A673 (cell line): ENCODE measurements at regions not wholly inside any gene's neighbourhood (a gene's known extent, or its start where the extent isn't known, plus 50 kb on each side); places are given as distances from the start of the nearest gene placed in this dataset.

ENCODE experiments used
- EZH2 ChIP-seq: fragments of 200-600 bp; sonication (generic); IDR thresholded peaks from 2 replicates; pipeline ENCODE4 v1.6.1; 2017; ENCODE audit warnings: borderline replicate concordance, low read depth, mild to moderate bottlenecking, mixed read lengths, antibody characterized with exemption, low read length; ENCODE audit not compliant: poor library complexity, severe bottlenecking
- TF ChIP-seq, protein P1 (sequence below): fragments of 300-800, 200-600 bp; sonication (generic); conservative IDR thresholded peaks from 2 replicates; pipeline ENCODE4 v1.5.1; 2017; ENCODE audit warnings: low read depth, mild to moderate bottlenecking, antibody characterized with exemption, low read length, moderate library complexity, mixed read lengths

DNA sequence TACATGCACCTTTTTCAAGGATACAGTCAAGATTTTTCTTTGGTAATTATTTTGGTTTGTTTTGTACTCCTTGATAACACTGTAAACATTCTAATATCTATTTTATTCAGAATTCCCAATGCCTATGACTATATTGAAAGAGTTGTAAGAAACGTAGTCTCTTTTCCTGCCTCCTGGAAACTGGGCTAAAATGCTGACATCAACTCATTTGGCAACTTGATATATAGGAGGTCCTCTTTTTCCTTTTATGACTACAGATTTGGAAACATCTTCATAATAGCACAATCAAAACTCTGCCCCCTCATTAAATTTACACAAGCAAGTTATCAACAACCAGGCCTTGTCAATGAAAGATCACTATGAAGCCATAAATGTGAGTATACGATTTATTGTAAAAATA is 422.3 kb upstream of the PCDH15 start:
- TF ChIP-seq, protein P1, sequence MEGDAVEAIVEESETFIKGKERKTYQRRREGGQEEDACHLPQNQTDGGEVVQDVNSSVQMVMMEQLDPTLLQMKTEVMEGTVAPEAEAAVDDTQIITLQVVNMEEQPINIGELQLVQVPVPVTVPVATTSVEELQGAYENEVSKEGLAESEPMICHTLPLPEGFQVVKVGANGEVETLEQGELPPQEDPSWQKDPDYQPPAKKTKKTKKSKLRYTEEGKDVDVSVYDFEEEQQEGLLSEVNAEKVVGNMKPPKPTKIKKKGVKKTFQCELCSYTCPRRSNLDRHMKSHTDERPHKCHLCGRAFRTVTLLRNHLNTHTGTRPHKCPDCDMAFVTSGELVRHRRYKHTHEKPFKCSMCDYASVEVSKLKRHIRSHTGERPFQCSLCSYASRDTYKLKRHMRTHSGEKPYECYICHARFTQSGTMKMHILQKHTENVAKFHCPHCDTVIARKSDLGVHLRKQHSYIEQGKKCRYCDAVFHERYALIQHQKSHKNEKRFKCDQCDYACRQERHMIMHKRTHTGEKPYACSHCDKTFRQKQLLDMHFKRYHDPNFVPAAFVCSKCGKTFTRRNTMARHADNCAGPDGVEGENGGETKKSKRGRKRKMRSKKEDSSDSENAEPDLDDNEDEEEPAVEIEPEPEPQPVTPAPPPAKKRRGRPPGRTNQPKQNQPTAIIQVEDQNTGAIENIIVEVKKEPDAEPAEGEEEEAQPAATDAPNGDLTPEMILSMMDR, result no peak
- TF ChIP-seq EZH2, result no peak
